ENCODE measurements at regions not wholly inside any gene's neighbourhood (a gene's known extent, or its start where the extent isn't known, plus 50 kb on each side); places are given as distances from the start of the nearest gene placed in this dataset.
"Not testable (repeated sequence)": the region's sequence is repeated elsewhere in the genome, so short reads cannot be mapped to it uniquely, and the experiment has no call there.

- DNase-seq = no peak
Measured at GRCh38 chr10:30762620-30763019, 133.1 kb upstream of the LYZL2 start.

- no peak for DNase-seq
Measured at GRCh38 chr10:30759423-30759822, 129.9 kb upstream of the LYZL2 start.

GRCh38 chr10:30758338-30758737, 128.8 kb upstream of the LYZL2 start:
- DNase-seq = no peak

DNA sequence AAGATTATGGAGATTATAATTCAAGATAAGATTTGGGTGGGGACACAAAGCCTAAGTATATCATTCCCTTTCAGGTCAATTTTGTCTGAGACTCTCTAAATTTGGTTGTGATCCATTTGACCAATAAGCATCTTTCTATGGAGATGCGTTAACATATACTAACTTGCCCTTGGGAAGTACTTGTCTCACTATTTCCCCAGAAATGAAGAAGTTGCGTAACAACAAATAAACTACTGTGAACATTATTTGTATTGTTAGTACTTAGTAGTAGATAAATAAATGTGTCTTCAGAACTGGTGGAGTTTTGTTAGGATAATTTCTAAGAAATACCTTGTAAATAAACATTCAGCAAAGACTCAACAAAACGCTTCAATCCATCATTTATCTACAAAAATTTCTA, 127.3 kb upstream of the LYZL2 start:
- no peak for DNase-seq

- DNase-seq = no peak
Measured at GRCh38 chr10:30756151-30756550, 126.6 kb upstream of the LYZL2 start.

- no peak for DNase-seq
Measured at GRCh38 chr10:30755441-30755953, 125.9 kb upstream of the LYZL2 start.

DNA sequence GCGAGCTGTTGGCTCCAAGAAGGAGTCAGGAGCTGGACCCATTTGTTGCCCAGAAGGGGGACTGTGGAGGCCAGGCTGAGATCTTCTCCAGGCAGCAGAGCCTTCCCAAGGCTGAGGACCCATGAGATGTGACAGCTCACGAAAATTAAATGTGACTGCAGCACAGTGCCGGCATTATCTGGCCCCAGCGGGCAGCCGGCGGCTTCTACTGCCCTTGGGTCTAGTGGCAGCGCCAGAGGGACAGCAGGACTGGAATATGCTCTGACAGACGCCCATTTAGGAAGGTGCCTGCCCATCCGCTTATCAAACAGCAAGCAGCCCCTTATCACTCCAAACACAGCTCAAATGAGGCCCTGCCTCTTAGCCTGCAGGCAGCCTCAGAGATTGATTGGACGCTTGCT, 122.9 kb upstream of the LYZL2 start:
- no peak for DNase-seq

- no peak for DNase-seq
Measured at GRCh38 chr10:30751678-30752331, 122.3 kb upstream of the LYZL2 start.

DNA sequence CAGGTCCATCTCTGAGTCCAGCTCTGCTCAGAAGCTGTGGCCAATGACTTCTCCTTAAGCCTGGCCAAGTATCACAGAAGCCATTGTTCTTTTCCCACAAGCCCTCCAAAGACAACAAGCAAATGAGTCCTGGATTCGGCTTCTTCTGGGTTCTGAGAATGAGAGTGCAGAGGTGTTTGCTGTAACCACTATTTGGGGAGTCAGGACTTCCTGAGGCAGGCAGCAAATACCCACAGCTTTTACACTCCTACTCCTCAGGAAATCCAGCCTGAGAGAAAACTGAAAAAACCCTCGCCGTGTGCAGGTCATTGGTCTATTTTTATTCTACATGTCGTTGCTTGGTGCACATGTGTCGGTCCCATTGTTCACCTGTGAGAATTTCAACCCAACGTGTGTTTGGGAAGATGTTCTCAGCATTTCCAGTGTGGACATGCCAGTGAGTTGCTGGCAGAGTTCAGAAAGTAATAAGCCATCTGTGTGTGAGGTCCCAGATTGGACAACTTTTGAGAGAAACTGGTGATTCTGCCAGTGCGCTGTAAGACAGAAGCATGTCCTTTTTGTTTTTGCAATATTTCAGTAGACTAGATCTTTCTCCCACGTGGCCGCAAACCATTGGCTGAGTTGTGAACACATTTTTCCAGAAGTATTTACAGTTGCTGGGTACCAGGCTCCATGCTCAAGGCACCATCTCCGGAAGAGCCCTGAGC, 121.6 kb upstream of the LYZL2 start:
- no peak for DNase-seq

DNA sequence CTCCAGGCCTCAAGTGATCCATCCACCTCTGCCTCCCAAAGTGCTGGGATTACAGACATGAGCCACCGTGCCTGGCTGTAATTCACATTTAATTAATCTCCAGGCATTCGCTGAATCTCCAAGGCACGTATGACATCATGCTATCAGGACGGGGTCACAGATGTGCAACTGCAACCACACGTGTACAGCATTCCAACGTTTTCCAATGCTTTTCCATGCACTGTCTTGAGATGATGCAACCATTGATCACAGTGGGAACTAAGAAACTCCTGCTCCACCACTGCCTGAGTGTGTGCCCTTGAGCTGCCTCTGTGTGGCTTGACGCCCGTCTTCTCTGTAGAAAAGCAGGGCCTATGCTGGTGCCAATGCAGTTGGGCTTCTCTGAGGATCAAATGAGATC, 119.8 kb upstream of the LYZL2 start:
- no peak for DNase-seq

GRCh38 chr10:30748152-30748973, 118.8 kb upstream of the LYZL2 start:
- DNase-seq = no peak

DNA sequence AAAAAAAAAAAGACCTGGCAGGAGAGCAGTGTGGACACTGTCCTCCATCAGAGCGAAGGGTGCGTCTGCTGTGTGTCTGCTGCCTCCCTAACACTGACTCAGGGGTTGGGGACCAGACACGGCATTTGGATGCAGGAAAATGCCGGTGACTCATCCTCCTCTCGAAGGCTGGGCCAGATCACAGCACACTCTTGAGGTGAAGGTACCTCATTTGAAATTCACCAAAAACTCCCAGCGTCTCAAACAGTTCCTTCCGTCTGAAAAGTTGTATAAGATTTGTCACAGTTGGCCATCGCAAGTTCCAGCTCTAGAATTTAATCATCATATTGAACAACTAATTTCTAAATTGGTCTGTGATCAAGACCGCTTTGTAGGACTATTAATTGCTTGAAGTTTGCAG, 118.1 kb upstream of the LYZL2 start:
- peak; percentile 21 for DNase-seq

DNA sequence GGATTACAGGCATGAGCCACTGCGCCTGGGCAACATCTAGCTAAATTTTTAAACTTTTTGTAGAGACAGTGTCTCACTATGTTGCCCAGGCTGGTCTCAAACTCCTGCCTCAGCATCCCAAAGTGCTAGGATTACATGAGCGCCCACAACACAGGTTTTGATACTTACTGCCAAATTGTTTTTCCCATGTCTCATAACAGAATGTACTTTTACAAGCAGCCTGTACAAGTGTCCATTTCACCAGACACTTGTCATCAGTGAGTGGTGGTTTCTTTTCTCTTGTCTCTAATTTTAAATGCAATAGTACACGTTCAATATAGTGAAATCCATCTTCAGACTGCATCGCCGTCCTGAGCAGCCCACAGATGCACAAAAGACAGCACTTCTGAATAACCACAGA, 116.4 kb upstream of the LYZL2 start:
- no peak for DNase-seq

DNA sequence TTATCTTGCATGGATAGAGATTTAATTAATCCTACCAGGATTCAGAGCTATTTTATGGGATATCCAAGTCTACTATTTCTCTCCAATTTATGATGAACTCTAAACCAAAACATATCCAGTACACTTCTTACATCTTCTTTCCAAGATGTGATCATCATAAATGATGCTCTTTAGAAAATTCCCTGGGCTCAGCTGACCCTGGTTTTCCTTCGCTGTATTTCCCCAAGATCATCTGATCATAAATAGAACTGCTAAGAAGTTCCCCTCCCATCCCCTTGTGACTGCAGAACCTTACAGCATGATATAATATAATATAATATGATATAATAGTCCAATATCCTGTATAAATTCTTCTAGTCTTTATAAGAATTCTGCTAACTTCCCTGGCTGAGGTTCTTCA, 114.6 kb upstream of the LYZL2 start:
- DNase-seq = no peak

DNA sequence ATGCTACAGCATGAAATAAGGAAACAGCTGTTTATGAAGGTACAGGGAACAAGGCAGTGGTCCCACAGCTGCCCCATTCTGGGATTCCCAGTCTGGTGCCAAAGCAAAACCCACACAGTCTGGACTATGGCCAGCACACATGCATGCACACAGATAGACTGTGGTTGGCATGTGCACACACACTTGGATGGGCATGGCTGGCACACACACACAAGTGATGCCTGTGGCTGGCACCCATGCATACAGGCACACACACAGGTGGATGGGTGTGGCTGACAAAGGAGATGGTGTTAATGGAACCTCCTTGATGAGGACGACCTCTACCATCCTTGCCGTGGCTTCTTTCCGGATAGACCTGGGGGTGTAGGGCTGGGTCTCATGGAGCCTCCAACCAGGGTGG, 114.0 kb upstream of the LYZL2 start:
- DNase-seq = no peak

- DNase-seq = no peak
Measured at GRCh38 chr10:30742471-30742870, 112.9 kb upstream of the LYZL2 start.

DNA sequence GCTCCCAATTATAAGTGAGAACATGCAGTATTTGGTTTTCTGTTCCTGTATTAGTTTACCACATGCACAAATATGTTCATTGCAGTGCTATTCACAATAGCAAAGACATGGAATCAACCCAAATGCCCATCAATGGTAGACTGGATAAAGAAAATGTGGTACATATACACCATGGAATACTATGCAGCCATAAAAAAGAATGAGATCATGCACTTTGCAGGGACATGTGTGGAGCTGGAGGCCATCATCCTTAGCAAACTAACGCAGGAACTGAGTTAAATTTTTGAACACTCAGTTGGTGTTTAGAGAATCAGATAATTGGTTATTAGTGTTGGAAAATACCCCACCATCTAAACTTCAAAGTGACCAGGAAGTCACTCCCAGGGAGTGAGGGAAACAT, 111.2 kb upstream of the LYZL2 start:
- DNase-seq = not testable (repeated sequence)

DNA sequence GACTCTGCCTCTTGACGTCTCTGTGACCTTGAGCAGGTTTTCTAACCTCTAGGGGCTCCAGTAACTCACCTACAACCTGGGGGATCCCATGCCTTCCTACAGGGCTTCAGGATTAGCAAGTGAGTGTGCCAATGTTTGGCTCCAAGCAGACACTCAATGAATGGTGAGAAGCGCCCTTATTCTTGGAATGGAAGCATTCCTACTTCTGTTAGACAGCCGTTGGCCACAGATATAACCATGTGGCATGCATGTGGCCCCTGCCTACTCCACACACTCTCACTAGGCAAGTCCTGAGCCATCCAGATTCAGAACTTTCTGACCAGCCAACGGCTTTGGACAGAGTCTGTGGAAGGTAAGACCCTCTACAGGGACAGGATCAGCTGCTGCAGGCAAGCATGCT, 108.9 kb upstream of the LYZL2 start:
- no peak for DNase-seq

- DNase-seq = no peak
Measured at GRCh38 chr10:30737931-30738391, 108.4 kb upstream of the LYZL2 start.

GRCh38 chr10:30736685-30737232, 107.2 kb upstream of the LYZL2 start:
- no peak for DNase-seq

GRCh38 chr10:30734901-30735300, 105.3 kb upstream of the LYZL2 start:
- no peak for DNase-seq

DNA sequence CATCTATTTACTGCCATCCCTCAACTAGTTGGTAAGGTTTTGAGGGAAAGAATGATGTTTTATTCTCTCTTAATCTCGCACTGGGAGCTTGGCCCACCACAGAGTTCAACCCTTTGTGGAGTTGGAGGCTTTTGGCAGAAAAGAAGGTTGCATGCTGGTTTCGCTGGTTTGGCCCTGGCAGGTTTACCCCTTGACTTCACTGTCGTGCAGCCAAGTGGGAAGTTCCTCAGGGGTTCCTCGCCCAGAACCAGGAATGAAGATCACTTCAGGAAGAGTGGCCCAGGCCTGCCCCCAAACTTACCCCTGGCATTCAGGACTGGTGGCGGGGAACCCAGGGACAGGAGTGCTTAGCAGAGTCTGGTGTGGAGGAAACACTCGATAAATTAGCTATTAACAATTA, 103.1 kb upstream of the LYZL2 start:
- DNase-seq = no peak

DNA sequence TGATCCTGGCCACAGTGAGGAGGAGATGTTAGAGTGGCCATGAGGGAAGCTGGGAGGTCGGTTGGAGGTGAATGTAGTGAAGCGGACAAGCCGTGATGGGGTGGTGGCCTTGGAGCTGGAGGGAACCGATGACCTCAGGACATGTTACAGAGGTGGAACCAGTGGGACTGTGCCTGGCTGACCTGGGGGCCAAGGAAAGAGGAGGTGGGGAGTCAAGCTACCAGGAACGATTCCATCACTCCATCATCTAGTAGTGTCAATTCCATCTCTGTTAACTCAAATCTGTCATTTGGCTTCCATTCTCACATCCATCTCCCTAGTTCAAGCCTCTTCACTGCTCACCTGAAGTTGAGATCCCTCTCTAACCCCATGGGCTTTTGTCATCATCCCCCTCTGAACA, 102.4 kb upstream of the LYZL2 start:
- no peak for DNase-seq

All from CD4-positive, alpha-beta T cell treated with Interleukin-21 for 1 hour (primary cell).